NCI-H510A (cell line): ENCODE measurements at regions not wholly inside any gene's neighbourhood (a gene's known extent, or its start where the extent isn't known, plus 50 kb on each side); places are given as distances from the start of the nearest gene placed in this dataset.
A peak's percentile ranks its signal among the peaks of the same experiment; 100 is the strongest.

Source experiments
- DNase-seq: peaks from one replicate; lab custom pipeline; 2025; lab: John Stamatoyannopoulos, UW

DNA sequence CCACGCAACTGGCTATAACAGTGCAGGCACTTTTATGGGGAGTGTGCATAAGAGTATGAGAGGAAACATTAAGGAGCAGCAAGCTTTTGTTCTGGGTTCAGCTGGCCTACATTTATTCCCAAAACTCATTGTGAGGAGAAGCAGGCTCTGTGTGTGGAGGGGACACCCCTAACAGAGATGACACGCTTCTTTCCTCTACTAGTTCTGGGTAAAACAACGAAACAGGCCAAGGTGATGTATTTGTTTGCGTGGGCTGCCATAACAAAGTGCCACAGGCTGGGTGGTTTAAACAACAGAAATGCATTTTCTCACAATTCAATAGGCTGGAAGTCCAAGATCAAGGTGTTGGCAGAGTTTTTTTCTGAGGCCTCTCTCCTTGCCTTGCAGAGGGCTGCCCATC lies 488.6 kb downstream of the MID1IP1 start:
- DNase-seq, result no peak

DNA sequence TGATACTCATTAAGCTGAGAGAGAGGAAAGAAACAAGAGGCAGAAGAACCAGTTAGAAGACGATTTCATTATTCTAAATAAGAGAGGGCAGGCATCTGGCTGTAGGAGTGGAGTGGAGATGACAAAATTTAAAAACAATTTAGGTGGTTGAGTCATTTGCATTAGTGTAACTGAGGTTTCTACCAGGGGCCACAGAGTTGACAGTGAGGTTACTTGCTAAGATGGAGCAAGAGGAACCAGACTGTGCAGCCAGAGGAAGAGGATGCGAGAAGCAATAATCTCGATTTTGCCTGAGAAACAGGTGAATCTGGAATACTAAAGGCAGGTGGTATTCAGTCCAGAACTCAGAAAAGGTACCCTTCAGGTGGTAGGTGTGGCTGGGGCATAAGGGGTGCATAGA lies 491.9 kb downstream of the MID1IP1 start:
- DNase-seq, result no peak

DNA sequence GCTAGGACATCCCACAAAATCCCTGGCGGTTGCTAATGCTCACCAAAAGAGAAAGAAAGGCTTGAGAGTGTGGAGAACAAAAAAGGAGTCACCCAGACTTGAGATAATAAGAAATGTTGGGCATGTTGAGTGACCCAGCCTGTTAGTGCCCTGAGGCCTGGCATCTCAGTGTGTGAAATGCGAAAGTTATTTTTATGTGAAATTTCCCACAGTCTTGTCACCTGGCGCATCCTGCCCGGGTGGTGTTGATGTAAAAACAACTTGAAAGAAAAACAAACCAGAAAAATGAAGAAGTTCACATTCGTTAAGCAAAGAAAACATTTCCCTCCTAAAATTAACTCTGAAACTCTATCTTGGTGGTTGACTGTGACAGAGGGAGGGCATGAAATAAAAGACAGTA lies 495.2 kb downstream of the MID1IP1 start:
- DNase-seq, result no peak

DNA sequence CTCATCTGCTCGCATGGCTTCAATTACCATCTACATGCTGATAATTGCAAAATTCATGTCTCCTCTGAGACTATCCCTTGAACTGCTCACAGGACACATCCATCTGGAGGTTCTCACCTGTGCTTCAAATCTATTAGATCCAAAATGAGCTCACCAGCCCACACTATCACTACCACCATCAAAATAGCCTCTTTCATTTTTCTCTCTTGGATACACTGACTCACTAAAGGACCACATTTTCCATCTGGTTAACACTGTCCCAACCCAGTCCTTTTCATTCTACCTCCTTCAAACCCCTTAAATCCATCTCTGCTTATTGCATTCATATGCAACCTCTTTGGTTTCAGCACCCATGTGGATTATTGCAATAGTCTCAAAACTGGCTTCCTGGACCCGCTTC lies 497.6 kb downstream of the MID1IP1 start:
- DNase-seq, result no peak

DNA sequence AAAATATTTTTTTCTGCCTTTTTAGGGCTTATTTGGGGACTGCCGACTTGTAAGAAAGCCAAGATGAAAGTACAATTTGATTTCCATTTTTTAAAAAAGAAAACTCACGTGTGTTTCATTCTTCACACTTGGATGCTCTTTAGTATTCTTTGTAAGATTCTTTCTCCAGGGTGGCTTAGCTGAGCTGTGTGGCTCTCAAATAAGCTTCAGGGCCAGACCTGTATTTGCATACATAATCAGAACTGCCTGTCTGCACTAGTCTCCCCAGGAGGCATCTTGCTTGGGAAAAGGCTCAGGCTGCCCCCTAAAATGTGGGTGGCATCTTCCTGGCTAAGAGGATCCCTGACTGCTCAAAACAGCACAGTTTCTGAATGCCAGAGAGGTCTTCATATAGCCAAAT lies 498.4 kb downstream of the MID1IP1 start:
- DNase-seq, result no peak

- peak; percentile 77 for DNase-seq
These were observed 499.8 kb downstream of the MID1IP1 start for GRCh38 chrX:39301036-39301435.

- DNase-seq, result no peak
These were observed 501.6 kb downstream of the MID1IP1 start for GRCh38 chrX:39302838-39303237.

- no peak for DNase-seq
These were observed 503.5 kb downstream of the MID1IP1 start for GRCh38 chrX:39304746-39305145.

DNA sequence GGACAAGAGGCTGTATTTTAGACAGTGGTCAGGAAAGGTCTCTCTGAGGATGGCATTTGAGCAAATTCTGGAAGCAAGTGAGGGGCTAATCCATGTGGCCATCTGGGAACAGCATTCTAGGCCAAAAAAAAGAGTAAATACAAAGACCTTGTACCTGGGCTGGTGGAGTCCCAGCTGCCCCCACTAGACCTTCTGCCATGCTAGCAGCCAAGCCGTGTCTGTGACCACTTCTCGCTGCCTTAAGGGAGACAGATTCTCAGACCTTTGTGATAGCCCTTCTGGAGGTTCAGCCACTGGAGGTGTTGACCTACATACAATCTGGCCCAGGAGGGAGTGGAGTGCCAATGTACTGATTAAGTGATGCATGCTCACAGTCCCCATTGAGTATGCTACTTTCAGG lies 506.2 kb downstream of the MID1IP1 start:
- DNase-seq, result no peak

- no peak for DNase-seq
These were observed 506.9 kb downstream of the MID1IP1 start for GRCh38 chrX:39308126-39308525.

DNA sequence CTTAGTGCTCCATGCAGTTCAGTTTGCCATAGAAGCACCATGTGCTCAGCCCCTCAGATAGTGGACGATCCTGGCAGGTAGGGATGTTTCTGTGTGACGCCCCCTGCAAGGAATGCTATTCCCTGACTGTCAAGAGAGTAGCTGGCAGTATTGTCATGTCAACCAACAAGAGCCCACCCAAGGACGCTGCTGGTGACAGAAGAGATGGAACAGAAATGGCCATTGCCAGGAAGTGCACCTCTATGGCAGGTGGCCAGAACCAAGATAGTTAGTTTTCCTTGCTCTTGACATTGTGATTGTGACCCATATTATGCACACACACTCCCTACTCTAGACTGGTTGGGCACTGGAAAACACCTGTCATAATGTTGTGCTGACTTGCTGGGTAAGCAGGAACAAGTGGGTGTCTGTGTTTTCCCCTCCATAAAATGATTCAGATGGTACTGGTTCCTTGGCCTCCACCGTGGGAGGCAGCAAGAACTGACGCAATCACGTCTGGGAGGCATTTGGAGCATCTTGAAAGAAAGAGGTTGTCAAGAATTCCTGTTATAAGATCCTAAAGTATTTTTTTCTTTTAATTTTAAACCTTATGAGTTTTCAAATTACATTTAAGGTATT lies 507.9 kb downstream of the MID1IP1 start:
- peak; percentile 44 for DNase-seq

DNA sequence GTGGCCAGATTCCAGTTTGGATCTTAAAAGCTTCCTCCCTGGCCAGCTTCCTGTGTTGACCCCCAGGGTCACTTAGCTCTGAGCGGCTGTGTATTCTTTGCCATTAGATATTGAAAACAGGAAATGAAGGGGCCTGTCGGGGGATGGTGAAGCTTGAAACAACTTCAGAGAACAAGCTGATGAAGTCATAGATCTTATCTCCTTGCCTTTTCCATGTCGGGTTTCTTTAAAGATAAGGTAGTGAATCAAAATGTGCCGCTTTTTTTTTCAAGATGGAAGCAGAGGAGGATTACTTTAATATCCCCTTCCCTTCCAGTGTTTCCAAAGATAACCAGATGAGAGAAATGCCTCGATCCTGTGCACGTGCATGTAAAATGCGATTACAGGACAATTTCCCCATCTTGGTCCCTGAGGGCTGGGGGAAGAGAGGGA lies 508.5 kb downstream of the MID1IP1 start:
- DNase-seq, result no peak

GRCh38 chrX:39310891-39311290 lies 509.6 kb downstream of the MID1IP1 start:
- DNase-seq, result no peak

GRCh38 chrX:39311646-39312045 lies 510.4 kb downstream of the MID1IP1 start:
- peak; percentile 21 for DNase-seq

- no peak for DNase-seq
These were observed 511.9 kb downstream of the MID1IP1 start for GRCh38 chrX:39313146-39313545.

DNA sequence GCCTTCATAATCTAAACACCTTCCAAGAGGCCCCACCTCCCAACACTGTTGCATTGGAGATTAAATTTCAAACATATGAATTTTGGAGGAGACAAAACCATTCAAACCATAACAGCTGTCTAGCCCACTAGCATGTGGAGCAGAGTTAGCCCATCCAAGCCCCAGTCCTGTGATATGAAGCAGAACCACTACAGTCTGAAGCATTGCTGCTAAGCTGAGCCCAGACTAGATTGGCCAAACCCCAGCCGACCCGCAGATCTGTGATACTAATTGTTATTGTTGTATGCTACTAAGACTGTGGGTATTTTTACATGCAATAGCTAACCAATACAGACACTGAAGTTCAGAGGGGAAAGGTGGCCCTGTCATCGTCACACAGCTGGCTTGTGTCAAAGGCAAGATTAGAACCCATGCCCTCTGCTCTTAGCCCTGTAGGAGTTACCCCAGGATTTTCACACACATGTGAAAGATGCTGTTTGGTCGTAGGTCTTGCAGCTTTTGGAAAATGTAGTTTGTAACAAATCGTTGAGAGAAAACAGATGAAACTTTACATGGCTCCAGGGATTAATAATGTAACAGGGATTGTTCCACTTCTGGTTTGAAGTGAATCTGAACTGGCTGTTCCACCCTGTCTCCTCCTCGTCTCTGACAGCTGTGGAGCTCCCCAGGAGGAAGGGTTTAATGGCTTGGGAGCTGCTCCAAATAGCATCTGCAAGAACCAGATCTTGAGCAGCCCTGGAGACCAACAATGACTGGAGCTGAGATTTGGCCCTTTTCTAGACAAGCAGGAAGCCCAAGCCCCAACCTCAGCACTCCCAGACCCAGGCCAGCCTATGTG lies 517.5 kb downstream of the MID1IP1 start:
- no peak for DNase-seq

- no peak for DNase-seq
These were observed 518.9 kb downstream of the MID1IP1 start for GRCh38 chrX:39320165-39320564.

- DNase-seq, result no peak
These were observed 521.2 kb downstream of the MID1IP1 start for GRCh38 chrX:39322496-39322895.

DNA sequence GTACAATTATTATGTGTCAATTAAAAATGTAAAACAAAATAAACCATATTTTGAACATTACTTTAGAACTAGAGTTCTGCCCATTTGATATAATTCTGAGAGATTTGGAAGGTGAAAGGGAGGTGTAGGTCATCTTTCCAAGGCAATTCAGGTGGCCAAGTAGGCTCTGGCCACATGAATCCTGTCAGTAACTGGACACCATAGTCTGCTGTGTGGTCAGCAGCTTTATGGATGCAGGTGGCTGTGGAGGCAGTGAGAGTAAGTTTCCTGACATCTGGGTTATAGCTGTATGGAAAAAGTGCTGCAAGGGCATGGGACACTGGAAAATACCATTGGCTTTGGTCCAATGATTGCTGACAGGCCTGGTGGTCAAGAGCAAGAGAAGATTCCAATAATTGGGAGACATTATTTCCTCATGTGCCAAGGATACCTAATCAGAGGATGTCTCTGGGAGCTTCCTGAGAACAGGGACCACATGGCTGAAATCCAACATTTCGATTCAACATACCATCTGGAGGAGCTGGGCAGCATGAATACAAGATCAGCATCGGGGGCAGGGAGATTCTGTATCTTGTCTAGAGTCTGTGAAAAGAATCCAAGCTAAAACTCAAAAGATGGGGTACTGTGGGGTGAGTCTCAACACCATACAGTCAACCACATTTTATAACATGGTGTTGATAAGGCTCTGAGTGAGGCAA lies 523.1 kb downstream of the MID1IP1 start:
- no peak for DNase-seq

DNA sequence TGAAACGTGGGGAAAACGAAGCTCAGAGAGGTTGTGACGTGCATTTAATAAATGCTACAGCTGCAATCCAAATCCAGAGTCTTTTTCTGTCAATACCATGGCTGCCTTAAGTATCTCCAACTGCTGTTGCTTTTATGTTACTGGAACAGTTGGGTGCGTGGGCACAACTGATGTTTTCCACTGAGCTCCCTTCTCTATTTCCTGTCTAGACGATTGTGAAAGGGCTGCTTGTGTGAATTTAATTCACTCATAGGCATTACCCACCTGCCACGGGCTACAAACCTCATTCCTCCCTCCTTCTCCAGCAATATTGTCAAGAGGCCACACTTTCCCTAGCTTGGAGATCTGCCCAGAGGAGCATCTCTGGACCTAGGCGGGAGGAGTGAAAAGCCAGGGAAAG lies 526.0 kb downstream of the MID1IP1 start:
- DNase-seq, result no peak

DNA sequence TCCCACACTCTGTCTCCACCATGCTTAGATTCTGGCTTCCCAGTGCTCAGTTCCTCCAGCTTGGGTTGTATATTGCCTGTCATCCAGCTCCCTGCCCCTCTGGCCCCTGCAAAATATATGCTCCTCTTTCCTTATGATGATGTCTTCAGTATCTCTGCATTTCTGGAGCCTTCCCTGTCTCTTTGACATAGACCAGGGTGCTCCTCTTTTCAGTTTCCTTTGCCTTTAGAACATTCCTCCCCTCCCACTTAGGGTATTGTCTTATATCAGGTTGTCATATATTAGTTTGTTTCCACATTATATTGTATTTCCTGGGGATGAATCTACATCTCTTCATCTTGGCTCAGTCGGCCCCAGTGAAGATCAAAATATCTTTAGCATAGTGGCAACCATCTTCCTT lies 526.4 kb downstream of the MID1IP1 start:
- DNase-seq, result no peak

DNA sequence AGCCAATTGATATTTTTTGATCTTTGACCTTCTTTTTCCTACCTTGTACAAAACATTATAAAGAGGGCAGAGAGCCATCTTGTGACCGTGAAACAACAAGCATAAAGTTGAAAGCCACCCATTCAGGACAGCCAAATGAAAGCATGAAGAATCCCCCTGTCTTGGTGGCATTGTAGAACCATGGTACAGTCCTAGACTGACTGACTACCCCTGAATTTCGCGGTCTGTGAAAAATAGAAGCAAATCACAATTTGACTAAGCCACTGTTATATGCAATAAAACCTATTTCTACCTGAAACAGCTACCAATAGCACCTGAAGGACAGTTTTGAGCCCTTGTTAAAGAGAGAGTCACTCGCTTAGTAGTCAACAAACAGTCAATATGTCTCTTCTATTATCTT lies 527.4 kb downstream of the MID1IP1 start:
- no peak for DNase-seq

DNA sequence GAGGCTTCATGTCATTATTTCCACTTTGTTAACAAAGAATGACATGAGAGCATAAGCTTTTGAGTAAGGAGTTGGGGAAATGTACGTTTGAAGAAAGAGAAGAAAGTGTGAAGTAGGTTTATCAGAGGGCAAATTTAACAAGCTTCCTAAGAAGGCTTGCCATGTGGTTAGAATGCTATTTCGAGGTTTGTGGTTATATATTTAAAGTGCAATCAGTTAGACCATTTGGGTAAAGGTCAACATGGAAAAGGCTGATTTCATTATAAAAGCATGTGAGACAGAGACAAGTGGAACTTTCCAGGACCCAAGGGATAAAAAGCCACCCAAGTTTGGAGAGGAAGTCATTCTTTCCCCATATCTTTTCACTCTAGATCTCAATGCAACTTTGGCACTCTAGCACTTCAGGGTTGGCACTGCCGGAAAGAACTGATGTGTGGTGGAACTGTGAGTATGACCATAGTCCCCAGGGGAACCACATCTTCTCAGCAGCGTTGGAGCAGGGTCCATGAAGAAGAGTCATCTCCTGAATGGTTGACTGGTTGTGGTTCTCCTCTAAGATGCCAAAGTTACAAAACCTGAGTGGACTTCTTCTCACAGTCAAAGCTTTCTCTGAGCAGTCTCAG lies 529.9 kb downstream of the MID1IP1 start:
- no peak for DNase-seq
